CD4-positive, CD25-positive, alpha-beta regulatory T cell (primary cell): ENCODE measurements at regions not wholly inside any gene's neighbourhood (a gene's known extent, or its start where the extent isn't known, plus 50 kb on each side); places are given as distances from the start of the nearest gene placed in this dataset.
A peak's percentile ranks its signal among the peaks of the same experiment; 100 is the strongest.

ENCODE experiments used
- ATAC-seq, 2 donors: fragments of 150-1000 bp; cut with Tn5 transposase; one replicate each; pipeline ENCODE4 v1.10.0; 2021; ENCODE audit warnings: low read depth in 2 of 2, moderate number of reproducible peaks in 2 of 2, moderate library complexity in 1 of 2
- DNase-seq, 3 donors: peaks; one replicate each; pipeline versions ENCODE4 v3.0.0 to v3.0.0-alpha.2; 2012 to 2022; ENCODE audit warnings: mixed read lengths in 1 of 3
- H3K27ac ChIP-seq: one replicate; pipeline ENCODE4 v1.7.0; 2013; ENCODE audit warnings: mild to moderate bottlenecking, low read length; ENCODE audit not compliant: insufficient read depth, poor library complexity, severe bottlenecking
- H3K27me3 ChIP-seq: one replicate; pipeline ENCODE4 v1.7.0; 2013; ENCODE audit warnings: low read length; ENCODE audit not compliant: control insufficient read depth, insufficient read depth
- H3K36me3 ChIP-seq: one replicate; pipeline ENCODE4 v1.7.0; 2013; ENCODE audit warnings: mild to moderate bottlenecking, low read length, moderate library complexity; ENCODE audit not compliant: control insufficient read depth, insufficient read depth
- H3K4me1 ChIP-seq: 2 replicates; pipeline ENCODE4 v1.7.0; 2013; ENCODE audit warnings: mild to moderate bottlenecking, low read length; ENCODE audit not compliant: insufficient read depth, control insufficient read depth, poor library complexity, severe bottlenecking
- H3K4me3 ChIP-seq: one replicate; pipeline ENCODE4 v1.7.0; 2013; ENCODE audit warnings: low read depth, mild to moderate bottlenecking, low read length, moderate library complexity
- H3K9me3 ChIP-seq, 2 experiments: 1 replicate in 1 of 2; 2 replicates in 1 of 2; pipeline ENCODE4 v1.7.0; 2013; ENCODE audit warnings: low read length in 2 of 2, mild to moderate bottlenecking in 1 of 2, moderate library complexity in 1 of 2; ENCODE audit not compliant: control insufficient read depth in 2 of 2
- H3K27ac Mint-ChIP-seq, 3 donors: one replicate each; pipeline ENCODE4 v1.8.0; 2020 to 2022; ENCODE audit warnings: mild to moderate bottlenecking in 3 of 3, mixed read lengths in 3 of 3, moderate library complexity in 2 of 3
- H3K27me3 Mint-ChIP-seq: one replicate; pipeline ENCODE4 v1.8.0; 2022; ENCODE audit warnings: mild to moderate bottlenecking, mixed read lengths
- H3K36me3 Mint-ChIP-seq: one replicate; pipeline ENCODE4 v1.8.0; 2020; ENCODE audit warnings: mixed read lengths
- H3K4me1 Mint-ChIP-seq, 4 donors: one replicate each; pipeline ENCODE4 v1.8.0; 2020 to 2022; ENCODE audit warnings: mixed read lengths in 4 of 4, mild to moderate bottlenecking in 1 of 4
- H3K4me3 Mint-ChIP-seq, 4 donors: one replicate each; pipeline ENCODE4 v1.8.0; 2020 to 2022; ENCODE audit warnings: mild to moderate bottlenecking in 4 of 4, mixed read lengths in 4 of 4, moderate library complexity in 3 of 4
- H3K9me3 Mint-ChIP-seq, 7 donors: one replicate each; pipeline ENCODE4 v1.8.0; 2020 to 2022; ENCODE audit warnings: mixed read lengths in 7 of 7, mild to moderate bottlenecking in 3 of 7, moderate library complexity in 2 of 7

DNA sequence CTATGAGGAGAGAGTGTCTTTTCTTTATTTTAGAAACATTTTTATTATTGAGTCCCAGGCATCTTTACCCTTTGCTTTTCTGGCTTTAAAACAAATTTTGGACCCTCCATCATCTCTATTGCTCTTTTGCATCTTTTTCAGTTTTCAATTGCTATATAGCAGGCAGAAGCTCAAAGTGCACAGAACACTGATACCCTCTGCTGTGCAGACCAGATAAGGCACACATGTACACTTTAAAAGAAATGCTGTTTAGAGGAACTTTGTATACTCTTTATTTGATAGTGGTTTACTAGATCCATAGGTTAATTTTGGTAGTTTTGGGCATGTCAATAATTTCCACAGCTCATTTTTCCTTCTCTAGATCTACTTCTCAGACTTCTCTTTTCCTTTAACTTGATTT is 324.2 kb downstream of the SH2D4B start:
- H3K36me3 Mint-ChIP-seq: no peaks in the 10 kb centered on the region
- Histone ChIP-seq H3K4me3 (no peak overlapping the region), H3K27me3 (no peaks in the 10 kb centered on the region), H3K27ac (no peak overlapping the region), H3K9me3 (no peaks in the 10 kb centered on the region), H3K36me3 (no peaks in the 10 kb centered on the region), H3K4me1 (no peaks in the 10 kb centered on the region)
- H3K4me1 Mint-ChIP-seq: no peaks in the 10 kb centered on the region
- DNase-seq (no peak), ATAC-seq (no peak)
- no peaks in the 10 kb centered on the region for H3K27me3 Mint-ChIP-seq
- H3K4me3 Mint-ChIP-seq: no peak overlapping the region
- H3K9me3 Mint-ChIP-seq: peaks cover 0 to 2% (median 0%) of the 10 kb centered on the region in 7 donors
- H3K27ac Mint-ChIP-seq: no peak overlapping the region

DNA sequence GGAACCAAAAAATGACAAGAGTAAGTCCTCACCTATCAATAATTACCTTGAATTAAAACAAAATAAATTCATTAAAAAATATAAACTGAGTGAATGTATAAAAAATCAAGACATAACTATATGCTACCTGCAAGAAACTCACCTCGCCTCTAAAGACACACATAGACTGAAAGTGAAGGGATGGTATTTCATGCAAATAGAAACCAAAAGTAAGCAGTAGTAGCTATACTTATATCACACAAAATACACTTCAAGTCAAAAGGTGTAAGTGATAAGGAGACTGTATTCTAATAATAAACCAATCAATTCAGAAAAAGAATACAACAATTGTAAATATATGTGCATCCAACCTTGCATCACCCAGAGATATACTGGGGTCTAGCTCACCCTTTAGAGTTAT is 332.6 kb downstream of the SH2D4B start:
- Mint-ChIP-seq H3K27ac (no peak overlapping the region), H3K9me3 (peaks cover 1 to 25% (median 9%) of the 10 kb centered on the region in 7 donors), H3K36me3 (no peaks in the 10 kb centered on the region), H3K4me1 (no peaks in the 10 kb centered on the region), H3K27me3 (no peaks in the 10 kb centered on the region), H3K4me3 (no peak overlapping the region)
- H3K4me3 ChIP-seq: no peak overlapping the region
- no peak for DNase-seq
- no peaks in the 10 kb centered on the region for H3K36me3 ChIP-seq
- H3K9me3 ChIP-seq: no peaks in the 10 kb centered on the region
- no peaks in the 10 kb centered on the region for H3K27me3 ChIP-seq
- no peak overlapping the region for H3K27ac ChIP-seq
- no peak for ATAC-seq
- no peaks in the 10 kb centered on the region for H3K4me1 ChIP-seq

DNA sequence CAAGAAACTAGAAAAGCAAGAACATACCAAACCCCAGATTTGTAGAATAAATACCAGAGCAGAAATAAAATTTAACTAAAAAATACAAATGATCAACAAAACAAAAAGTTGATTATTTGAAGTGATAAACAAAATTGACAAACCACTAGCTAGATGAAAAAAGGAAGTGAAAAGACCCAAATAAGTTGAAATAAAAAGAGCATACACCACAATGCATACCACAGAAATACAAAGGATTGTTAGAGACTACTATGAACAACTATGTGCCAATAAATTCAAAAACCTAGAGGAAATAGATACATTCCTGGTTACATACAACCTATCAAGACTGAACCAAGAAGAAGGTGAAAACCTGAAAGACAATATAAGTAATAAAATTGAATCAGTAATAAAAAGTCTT is 333.4 kb downstream of the SH2D4B start:
- no peaks in the 10 kb centered on the region for H3K27me3 ChIP-seq
- H3K36me3 ChIP-seq: no peaks in the 10 kb centered on the region
- H3K9me3 ChIP-seq: no peaks in the 10 kb centered on the region
- H3K27ac Mint-ChIP-seq: no peak overlapping the region
- no peaks in the 10 kb centered on the region for H3K4me1 Mint-ChIP-seq
- no peak overlapping the region for H3K4me3 ChIP-seq
- peak overlapping the region in 1 of 4 donors; percentile 43 for H3K4me3 Mint-ChIP-seq
- H3K36me3 Mint-ChIP-seq: no peaks in the 10 kb centered on the region
- H3K27me3 Mint-ChIP-seq: no peaks in the 10 kb centered on the region
- no peak for DNase-seq
- H3K4me1 ChIP-seq: no peaks in the 10 kb centered on the region
- ATAC-seq: no peak
- H3K9me3 Mint-ChIP-seq: peaks cover 1 to 25% (median 9%) of the 10 kb centered on the region in 7 donors
- no peak overlapping the region for H3K27ac ChIP-seq

DNA sequence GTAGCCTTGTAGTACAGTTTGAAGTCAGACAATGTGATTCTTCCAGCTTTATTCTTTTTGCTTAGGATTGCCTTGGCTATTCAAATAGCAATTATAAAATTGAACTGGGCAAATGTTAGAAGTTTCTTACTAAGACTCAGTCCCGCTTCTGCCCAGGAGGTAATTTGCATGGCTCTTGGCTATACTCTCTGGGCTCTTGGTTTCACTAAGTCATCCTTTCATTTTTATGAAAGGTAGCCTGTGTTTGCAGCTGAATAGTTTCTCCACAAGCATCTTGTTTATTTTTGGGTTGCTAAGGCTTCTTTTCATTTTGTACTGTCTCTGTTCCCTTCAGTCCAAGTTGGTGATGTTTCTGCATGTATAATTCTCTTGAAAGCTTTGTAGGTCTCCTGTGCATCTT is 340.6 kb downstream of the SH2D4B start:
- no peaks in the 10 kb centered on the region for H3K27me3 ChIP-seq
- H3K4me3 ChIP-seq: no peak overlapping the region
- H3K4me1 Mint-ChIP-seq: no peaks in the 10 kb centered on the region
- H3K9me3 ChIP-seq: no peaks in the 10 kb centered on the region
- no peak overlapping the region for H3K4me3 Mint-ChIP-seq
- no peaks in the 10 kb centered on the region for H3K4me1 ChIP-seq
- no peaks in the 10 kb centered on the region for H3K36me3 Mint-ChIP-seq
- no peaks in the 10 kb centered on the region for H3K27me3 Mint-ChIP-seq
- H3K27ac Mint-ChIP-seq: no peak overlapping the region
- DNase-seq (no peak), ATAC-seq (no peak)
- H3K27ac ChIP-seq: no peak overlapping the region
- H3K36me3 ChIP-seq: no peaks in the 10 kb centered on the region
- H3K9me3 Mint-ChIP-seq: peaks cover 0 to 15% (median 4%) of the 10 kb centered on the region in 7 donors

DNA sequence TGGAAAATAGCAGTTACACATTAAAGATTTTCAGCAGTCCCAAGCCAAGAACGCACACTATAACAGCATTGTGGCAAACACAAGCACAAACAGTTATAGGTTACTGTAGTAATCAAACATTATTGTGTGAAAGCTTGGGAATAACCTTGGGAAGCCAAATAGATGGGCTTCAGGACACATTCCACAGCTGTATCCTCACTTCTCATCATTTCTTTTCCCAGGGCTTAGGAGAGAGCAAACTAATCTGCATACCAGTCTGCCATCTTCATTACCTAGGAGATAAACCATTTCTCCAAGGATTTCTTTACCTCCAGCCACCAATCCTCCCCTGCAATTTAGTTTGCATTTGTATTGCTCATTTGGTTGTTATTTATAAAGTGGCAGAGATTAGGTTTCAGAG is 352.4 kb downstream of the SH2D4B start:
- Histone ChIP-seq H3K36me3 (no peaks in the 10 kb centered on the region), H3K9me3 (no peaks in the 10 kb centered on the region), H3K27me3 (no peaks in the 10 kb centered on the region), H3K27ac (no peak overlapping the region), H3K4me3 (no peak overlapping the region), H3K4me1 (no peaks in the 10 kb centered on the region)
- Mint-ChIP-seq H3K27ac (no peak overlapping the region), H3K4me3 (no peak overlapping the region), H3K27me3 (no peaks in the 10 kb centered on the region), H3K9me3 (peaks cover 0 to 3% (median 0%) of the 10 kb centered on the region in 7 donors), H3K4me1 (no peaks in the 10 kb centered on the region), H3K36me3 (no peaks in the 10 kb centered on the region)
- no peak for DNase-seq
- no peak for ATAC-seq

DNA sequence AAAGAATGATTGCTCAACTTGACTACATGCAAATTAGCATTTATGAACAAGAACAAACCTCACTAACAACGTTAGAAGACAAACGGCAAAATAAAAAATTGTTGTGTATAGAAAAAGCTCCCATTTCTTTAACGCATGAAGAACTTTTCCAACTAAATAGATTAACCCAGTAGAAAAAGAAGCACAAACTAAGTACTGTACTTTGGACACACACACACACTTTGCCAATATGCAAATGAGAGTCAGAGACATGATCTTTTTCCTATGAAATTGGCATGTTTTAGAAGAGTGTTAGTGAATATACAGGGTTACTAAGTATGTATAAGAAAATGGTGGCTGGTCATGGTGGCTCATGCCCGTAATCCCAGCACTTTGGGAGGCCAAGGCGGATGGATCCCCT is 355.6 kb downstream of the SH2D4B start:
- no peak overlapping the region for H3K27ac ChIP-seq
- H3K4me3 ChIP-seq: no peak overlapping the region
- H3K27me3 ChIP-seq: no peaks in the 10 kb centered on the region
- Mint-ChIP-seq H3K9me3 (peaks cover 0 to 2% (median 0%) of the 10 kb centered on the region in 7 donors), H3K27me3 (no peaks in the 10 kb centered on the region), H3K4me1 (no peaks in the 10 kb centered on the region), H3K36me3 (no peaks in the 10 kb centered on the region), H3K27ac (no peak overlapping the region), H3K4me3 (no peak overlapping the region)
- no peaks in the 10 kb centered on the region for H3K4me1 ChIP-seq
- H3K36me3 ChIP-seq: no peaks in the 10 kb centered on the region
- H3K9me3 ChIP-seq: no peaks in the 10 kb centered on the region
- ATAC-seq (no peak), DNase-seq (no peak)

DNA sequence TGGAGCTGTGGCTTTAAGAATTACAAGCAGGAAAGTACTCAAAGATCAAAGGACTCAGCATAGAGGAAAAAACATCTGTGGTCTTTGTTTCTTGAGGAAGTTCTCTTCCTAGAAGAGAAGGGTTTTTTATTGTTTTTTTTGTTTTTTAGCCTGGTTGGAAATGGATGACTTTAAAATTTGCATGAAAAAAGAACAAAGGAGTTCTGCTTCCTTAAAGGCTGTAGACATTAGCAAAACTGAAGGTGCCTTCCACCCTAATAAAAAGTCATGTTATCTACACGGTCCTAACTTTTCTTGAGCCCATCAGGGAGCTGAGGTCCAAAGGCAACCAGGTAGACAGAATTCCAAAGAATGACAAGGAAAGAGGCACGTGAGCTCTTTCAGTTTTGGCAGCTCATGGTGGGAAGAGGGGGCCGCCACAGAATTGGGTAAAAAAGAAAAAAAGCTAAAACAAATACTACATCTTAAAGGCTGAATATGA is 356.6 kb downstream of the SH2D4B start:
- Mint-ChIP-seq H3K9me3 (peaks cover 0 to 2% (median 0%) of the 10 kb centered on the region in 7 donors), H3K27ac (no peak overlapping the region), H3K27me3 (no peaks in the 10 kb centered on the region), H3K4me1 (no peaks in the 10 kb centered on the region), H3K36me3 (no peaks in the 10 kb centered on the region), H3K4me3 (no peak overlapping the region)
- no peak overlapping the region for H3K4me3 ChIP-seq
- ATAC-seq: no peak
- no peaks in the 10 kb centered on the region for H3K36me3 ChIP-seq
- no peak overlapping the region for H3K27ac ChIP-seq
- H3K27me3 ChIP-seq: no peaks in the 10 kb centered on the region
- DNase-seq: no peak
- H3K9me3 ChIP-seq: no peaks in the 10 kb centered on the region
- H3K4me1 ChIP-seq: no peaks in the 10 kb centered on the region

DNA sequence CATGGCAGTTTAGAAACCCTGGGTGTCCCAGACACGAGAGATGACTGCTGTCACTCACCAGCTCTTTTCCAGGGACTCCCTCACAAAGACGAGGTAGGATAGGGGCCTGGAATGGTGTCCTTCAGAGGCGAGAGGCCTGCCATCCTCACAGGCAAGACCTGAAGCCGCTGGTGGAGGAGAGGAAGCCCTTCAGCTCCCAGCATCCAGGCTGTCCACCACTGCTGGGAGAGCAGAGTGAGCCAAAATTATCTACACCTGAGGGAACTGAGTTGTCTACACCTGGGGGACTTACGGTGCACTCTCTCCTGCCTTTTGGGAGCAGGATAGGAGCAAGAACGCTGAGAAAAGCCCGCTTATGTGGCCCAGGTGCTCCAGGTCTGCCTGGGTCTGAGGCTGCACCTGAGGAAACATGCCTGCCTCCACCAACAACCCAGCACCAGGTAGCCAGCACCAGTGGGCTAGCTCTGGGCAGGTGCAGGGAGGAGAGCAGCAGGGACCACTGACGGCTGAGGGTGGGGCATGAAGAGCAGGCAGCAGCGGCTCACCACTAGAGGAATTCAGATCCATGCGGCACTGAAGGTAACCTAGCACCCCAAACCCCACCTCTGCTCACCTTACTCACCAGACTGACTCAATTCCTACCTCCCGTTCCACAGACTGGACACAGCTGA is 357.2 kb downstream of the SH2D4B start:
- Histone ChIP-seq H3K9me3 (no peaks in the 10 kb centered on the region), H3K36me3 (no peaks in the 10 kb centered on the region), H3K27me3 (no peaks in the 10 kb centered on the region), H3K27ac (no peak overlapping the region), H3K4me3 (no peak overlapping the region), H3K4me1 (no peaks in the 10 kb centered on the region)
- Mint-ChIP-seq H3K4me3 (no peak overlapping the region), H3K4me1 (no peaks in the 10 kb centered on the region), H3K36me3 (no peaks in the 10 kb centered on the region), H3K27me3 (no peaks in the 10 kb centered on the region), H3K9me3 (peaks cover 0 to 2% (median 0%) of the 10 kb centered on the region in 7 donors), H3K27ac (no peak overlapping the region)
- ATAC-seq (no peak), DNase-seq (no peak)
